ENCODE measurements at regions not wholly inside any gene's neighbourhood (a gene's known extent, or its start where the extent isn't known, plus 50 kb on each side); places are given as distances from the start of the nearest gene placed in this dataset.

DNA sequence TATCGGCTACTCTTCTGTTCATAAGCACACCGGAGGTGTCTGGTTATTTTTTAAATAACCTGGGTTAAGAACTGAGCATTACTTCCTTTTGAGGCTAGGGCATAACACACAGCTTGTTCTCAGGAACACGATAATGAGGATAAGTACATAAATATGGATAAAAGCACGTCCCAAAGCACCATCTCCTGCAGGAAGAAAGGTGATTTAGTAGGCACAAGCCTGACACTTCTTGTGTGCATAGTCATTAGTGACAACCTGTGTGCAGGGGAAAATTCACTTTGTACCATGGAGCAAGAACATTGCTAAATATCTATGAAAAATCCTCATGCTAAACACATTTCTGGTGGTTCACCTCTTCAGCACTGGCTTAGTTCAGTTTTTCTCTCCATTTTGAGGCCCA, 166.5 kb downstream of the SNAPC1 start:
- Histone ChIP-seq H3K27ac (ENCODE audit: low read depth in 1 of 2, low read length in 2 of 2) (no peak overlapping the region), H3K4me1 (ENCODE audit: control insufficient read depth in 1 of 2, insufficient read depth in 2 of 2, low read length in 2 of 2) (peaks cover 0 to 7% of the 10 kb centered on the region in 2 donors), H3K36me3 (ENCODE audit: control insufficient read depth in 1 of 2, insufficient read depth in 2 of 2, low read length in 1 of 2) (no peaks in the 10 kb centered on the region), H3K27me3 (ENCODE audit: control insufficient read depth in 1 of 2, insufficient read depth in 2 of 2, low read length in 1 of 2) (peaks cover 0 to 2% of the 10 kb centered on the region in 2 donors), H3K4me3 (ENCODE audit: low read length in 2 of 2) (no peak overlapping the region), H3K9me3 (ENCODE audit: control insufficient read depth, low read length) (no peaks in the 10 kb centered on the region)
- ATAC-seq (ENCODE audit: low FRiP score) (no peak), DNase-seq (no peak)
- WGBS, 2 donors: 84 to 90% methylated on average over 4 of the region's 4 CpGs
- intact Hi-C loops (cut with DNase I): no loop called here

DNA sequence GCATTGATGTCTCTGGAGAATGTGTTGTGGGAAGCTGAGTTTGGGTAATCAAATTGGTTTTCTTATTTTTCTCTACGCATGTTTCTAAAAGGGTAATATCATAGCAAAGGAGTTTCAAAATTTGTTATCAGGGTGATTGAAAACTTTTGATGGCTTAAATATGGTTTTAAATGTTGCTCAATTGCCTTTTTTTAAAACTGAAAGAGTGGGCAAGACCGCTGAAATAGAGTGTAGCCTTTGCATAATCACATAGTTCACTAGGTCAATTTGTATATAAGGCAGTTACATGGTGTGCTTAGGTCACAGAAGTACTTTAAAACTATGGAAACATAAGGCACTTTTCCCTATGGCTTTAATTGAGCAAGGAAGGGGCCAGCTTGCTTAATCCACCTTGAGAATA, 167.4 kb downstream of the SNAPC1 start:
- no peak overlapping the region for H3K4me3 ChIP-seq (ENCODE audit: low read length in 2 of 2)
- DNase-seq: no peak
- H3K36me3 ChIP-seq (ENCODE audit: control insufficient read depth in 1 of 2, insufficient read depth in 2 of 2, low read length in 1 of 2): no peaks in the 10 kb centered on the region
- peaks cover 0 to 2% of the 10 kb centered on the region in 2 donors for H3K27me3 ChIP-seq (ENCODE audit: control insufficient read depth in 1 of 2, insufficient read depth in 2 of 2, low read length in 1 of 2)
- H3K27ac ChIP-seq (ENCODE audit: low read depth in 1 of 2, low read length in 2 of 2): no peak overlapping the region
- H3K9me3 ChIP-seq (ENCODE audit: control insufficient read depth, low read length): no peaks in the 10 kb centered on the region
- intact Hi-C loops (cut with DNase I): no loop called here
- WGBS, 2 donors: 44 to 46% methylated on average over 2 of the region's 2 CpGs
- ATAC-seq (ENCODE audit: low FRiP score): no peak
- peaks cover 0 to 7% of the 10 kb centered on the region in 2 donors for H3K4me1 ChIP-seq (ENCODE audit: control insufficient read depth in 1 of 2, insufficient read depth in 2 of 2, low read length in 2 of 2)

DNA sequence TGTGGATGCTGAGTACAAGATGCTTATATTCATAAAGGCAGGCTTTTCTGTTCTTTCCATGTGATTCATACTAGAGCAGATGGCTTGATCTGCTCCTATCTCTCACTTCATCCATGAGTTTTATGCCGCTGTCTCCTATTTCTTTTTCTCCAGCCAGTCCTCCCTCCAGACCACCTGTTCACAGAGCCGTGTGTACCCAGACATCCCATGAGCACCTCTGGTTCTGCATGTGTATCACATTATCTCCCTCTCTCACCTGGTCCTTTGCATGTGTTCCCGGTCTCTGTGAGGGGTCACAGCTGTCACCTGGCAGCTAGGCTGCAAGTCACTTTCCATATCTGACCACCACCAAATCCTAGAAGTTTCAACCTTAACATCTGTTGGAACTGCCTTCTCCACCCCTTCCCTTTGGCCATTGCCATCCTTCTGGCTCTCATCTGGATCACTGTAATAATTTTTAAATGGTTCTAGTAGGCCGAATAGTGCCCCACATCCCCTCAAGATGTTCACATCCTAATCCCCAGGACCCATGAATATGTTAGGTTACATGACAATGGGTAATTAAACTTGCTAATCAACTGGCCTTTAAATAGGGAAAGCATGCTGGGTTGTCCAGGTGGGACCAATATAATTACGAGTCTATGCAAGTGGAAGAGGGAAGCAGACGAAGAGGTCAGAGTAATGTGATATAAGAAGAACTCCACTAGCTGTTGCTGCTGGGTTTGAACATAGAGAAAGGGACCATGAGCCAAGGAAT, 168.1 kb downstream of the SNAPC1 start:
- no peak for DNase-seq
- Histone ChIP-seq H3K27ac (ENCODE audit: low read depth in 1 of 2, low read length in 2 of 2) (no peak overlapping the region), H3K36me3 (ENCODE audit: control insufficient read depth in 1 of 2, insufficient read depth in 2 of 2, low read length in 1 of 2) (no peaks in the 10 kb centered on the region), H3K4me1 (ENCODE audit: control insufficient read depth in 1 of 2, insufficient read depth in 2 of 2, low read length in 2 of 2) (peaks cover 0 to 4% of the 10 kb centered on the region in 2 donors), H3K27me3 (ENCODE audit: control insufficient read depth in 1 of 2, insufficient read depth in 2 of 2, low read length in 1 of 2) (peaks cover 0 to 2% of the 10 kb centered on the region in 2 donors), H3K9me3 (ENCODE audit: control insufficient read depth, low read length) (no peaks in the 10 kb centered on the region), H3K4me3 (ENCODE audit: low read length in 2 of 2) (no peak overlapping the region)
- intact Hi-C loops (cut with DNase I): no loop called here
- 89 to 93% methylated on average over 6 of the region's 6 CpGs for WGBS, 2 donors
- ATAC-seq (ENCODE audit: low FRiP score): no peak

DNA sequence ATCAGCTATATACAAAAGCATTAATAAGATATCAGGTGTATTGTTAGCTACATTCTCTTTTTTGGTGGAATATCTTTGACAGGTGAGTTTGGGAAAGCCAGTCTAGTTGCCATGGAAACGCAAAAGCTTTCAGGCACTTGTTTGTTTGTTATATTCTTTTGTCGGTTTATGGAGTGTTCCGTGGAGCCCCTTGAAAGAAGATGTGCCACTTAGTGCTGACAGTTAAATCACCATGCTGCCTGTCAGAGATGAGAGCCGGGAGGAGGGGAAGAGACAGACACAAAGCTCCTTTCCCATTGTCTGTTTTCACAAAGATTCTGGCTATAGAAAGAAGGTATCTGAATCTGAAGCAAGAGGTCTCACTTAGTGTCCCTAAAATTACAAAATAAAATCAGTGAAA, 170.8 kb downstream of the SNAPC1 start:
- H3K4me1 ChIP-seq (ENCODE audit: control insufficient read depth in 1 of 2, insufficient read depth in 2 of 2, low read length in 2 of 2): no peaks in the 10 kb centered on the region
- H3K9me3 ChIP-seq (ENCODE audit: control insufficient read depth, low read length): no peaks in the 10 kb centered on the region
- no peak overlapping the region for H3K4me3 ChIP-seq (ENCODE audit: low read length in 2 of 2)
- no peaks in the 10 kb centered on the region for H3K36me3 ChIP-seq (ENCODE audit: control insufficient read depth in 1 of 2, insufficient read depth in 2 of 2, low read length in 1 of 2)
- intact Hi-C loops (cut with DNase I): no loop called here
- H3K27ac ChIP-seq (ENCODE audit: low read depth in 1 of 2, low read length in 2 of 2): no peak overlapping the region
- WGBS, 2 donors: 82 to 84% methylated on average over 4 of the region's 4 CpGs
- ATAC-seq (ENCODE audit: low FRiP score) (no peak), DNase-seq (no peak)
- peaks cover 0 to 2% of the 10 kb centered on the region in 2 donors for H3K27me3 ChIP-seq (ENCODE audit: control insufficient read depth in 1 of 2, insufficient read depth in 2 of 2, low read length in 1 of 2)

DNA sequence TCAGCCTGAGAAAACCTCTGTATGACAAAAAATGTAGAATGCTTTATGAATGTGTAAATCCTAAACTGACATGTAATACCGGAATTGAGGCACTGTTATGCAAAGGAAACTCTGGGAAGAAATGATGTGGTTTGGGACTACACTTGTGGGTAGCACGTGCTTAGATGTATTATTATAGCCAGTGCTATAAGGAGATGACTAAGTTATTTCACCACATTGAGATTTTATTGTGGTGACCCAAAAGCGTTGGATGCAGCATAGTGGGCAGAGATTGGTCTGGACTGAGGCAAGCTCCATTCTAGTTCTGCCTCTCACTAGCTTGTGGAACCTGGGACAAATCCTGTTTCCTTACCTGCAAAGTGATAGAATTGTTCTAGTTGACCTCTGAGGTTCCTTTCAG, 172.2 kb downstream of the SNAPC1 start:
- WGBS, 2 donors: 67 to 75% methylated on average over 3 of the region's 3 CpGs
- Histone ChIP-seq H3K4me1 (ENCODE audit: control insufficient read depth in 1 of 2, insufficient read depth in 2 of 2, low read length in 2 of 2) (no peaks in the 10 kb centered on the region), H3K4me3 (ENCODE audit: low read length in 2 of 2) (no peak overlapping the region), H3K27me3 (ENCODE audit: control insufficient read depth in 1 of 2, insufficient read depth in 2 of 2, low read length in 1 of 2) (peaks cover 0 to 2% of the 10 kb centered on the region in 2 donors), H3K27ac (ENCODE audit: low read depth in 1 of 2, low read length in 2 of 2) (no peak overlapping the region), H3K9me3 (ENCODE audit: control insufficient read depth, low read length) (no peaks in the 10 kb centered on the region), H3K36me3 (ENCODE audit: control insufficient read depth in 1 of 2, insufficient read depth in 2 of 2, low read length in 1 of 2) (no peaks in the 10 kb centered on the region)
- ATAC-seq (ENCODE audit: low FRiP score): no peak
- intact Hi-C loops (cut with DNase I): no loop called here
- no peak for DNase-seq

DNA sequence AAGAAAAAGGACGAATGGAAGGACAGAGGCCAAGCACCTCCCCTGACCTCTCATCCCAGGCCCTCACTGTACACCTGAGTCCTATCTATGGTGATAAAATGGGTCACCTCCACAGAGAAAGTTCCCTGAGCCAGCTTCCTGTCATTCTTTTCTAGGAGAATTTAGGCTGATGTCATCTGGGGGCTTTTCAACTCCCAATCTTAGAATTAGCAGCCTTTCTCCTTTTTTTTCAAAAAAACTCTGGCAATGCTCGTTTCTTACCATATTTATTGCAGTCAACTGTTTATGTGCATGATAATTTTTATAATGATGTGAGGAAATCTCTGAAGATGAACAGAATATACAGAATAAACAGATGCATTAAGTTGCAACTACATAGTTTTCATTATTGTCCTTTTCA, 177.6 kb downstream of the SNAPC1 start:
- no peak overlapping the region for H3K27ac ChIP-seq (ENCODE audit: low read depth in 1 of 2, low read length in 2 of 2)
- no peaks in the 10 kb centered on the region for H3K4me1 ChIP-seq (ENCODE audit: control insufficient read depth in 1 of 2, insufficient read depth in 2 of 2, low read length in 2 of 2)
- DNase-seq (no peak), ATAC-seq (ENCODE audit: low FRiP score) (no peak)
- no peaks in the 10 kb centered on the region for H3K9me3 ChIP-seq (ENCODE audit: control insufficient read depth, low read length)
- intact Hi-C loops (cut with DNase I): no loop called here
- H3K36me3 ChIP-seq (ENCODE audit: control insufficient read depth in 1 of 2, insufficient read depth in 2 of 2, low read length in 1 of 2): no peaks in the 10 kb centered on the region
- 54 to 57% methylated on average over 2 of the region's 2 CpGs for WGBS, 2 donors
- H3K27me3 ChIP-seq (ENCODE audit: control insufficient read depth in 1 of 2, insufficient read depth in 2 of 2, low read length in 1 of 2): no peaks in the 10 kb centered on the region
- no peak overlapping the region for H3K4me3 ChIP-seq (ENCODE audit: low read length in 2 of 2)

DNA sequence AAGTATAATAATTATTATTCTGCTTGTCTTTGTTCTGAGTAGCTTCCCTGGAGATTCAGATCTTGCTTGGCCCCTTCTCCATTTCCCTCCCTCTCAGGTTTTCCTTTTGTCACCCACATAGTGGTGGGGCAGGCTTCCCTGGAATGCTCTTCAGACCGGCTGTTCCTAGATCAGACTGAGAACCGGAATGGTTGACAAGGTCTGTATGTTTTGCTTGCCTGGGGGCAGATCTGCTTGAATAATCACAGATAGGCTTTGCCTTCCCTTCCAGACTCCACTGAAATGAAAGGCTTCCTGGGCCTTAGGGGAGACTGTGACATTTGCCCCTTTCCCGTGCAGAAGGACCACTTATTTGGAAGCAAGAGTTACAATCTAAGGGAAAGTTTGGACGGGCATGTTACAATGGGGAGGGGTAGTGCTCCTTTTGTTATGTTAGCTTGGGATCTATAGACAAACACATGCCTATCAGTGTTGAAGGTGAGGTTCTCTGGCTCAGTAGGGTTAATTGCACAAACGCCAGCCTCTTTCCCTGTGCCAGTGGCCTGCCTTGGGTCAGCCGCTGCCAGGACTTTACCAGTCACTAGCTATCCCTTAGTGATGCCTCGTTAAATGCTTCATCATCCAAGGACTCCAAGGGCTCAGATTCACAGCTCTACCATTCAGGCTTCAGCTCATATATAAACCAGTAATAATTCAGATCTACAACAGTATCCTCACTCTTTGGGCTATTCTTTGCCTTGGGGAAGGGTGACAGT, 178.6 kb downstream of the SNAPC1 start:
- no peaks in the 10 kb centered on the region for H3K27me3 ChIP-seq (ENCODE audit: control insufficient read depth in 1 of 2, insufficient read depth in 2 of 2, low read length in 1 of 2)
- no peaks in the 10 kb centered on the region for H3K36me3 ChIP-seq (ENCODE audit: control insufficient read depth in 1 of 2, insufficient read depth in 2 of 2, low read length in 1 of 2)
- no peaks in the 10 kb centered on the region for H3K4me1 ChIP-seq (ENCODE audit: control insufficient read depth in 1 of 2, insufficient read depth in 2 of 2, low read length in 2 of 2)
- H3K4me3 ChIP-seq (ENCODE audit: low read length in 2 of 2): no peak overlapping the region
- no peak for DNase-seq
- intact Hi-C loops (cut with DNase I): no loop called here
- whole genome bisulfite sequencing, 2 donors: 43 to 54% methylated on average over 7 of the region's 7 CpGs
- H3K9me3 ChIP-seq (ENCODE audit: control insufficient read depth, low read length): no peaks in the 10 kb centered on the region
- ATAC-seq (ENCODE audit: low FRiP score): no peak
- no peak overlapping the region for H3K27ac ChIP-seq (ENCODE audit: low read depth in 1 of 2, low read length in 2 of 2)

DNA sequence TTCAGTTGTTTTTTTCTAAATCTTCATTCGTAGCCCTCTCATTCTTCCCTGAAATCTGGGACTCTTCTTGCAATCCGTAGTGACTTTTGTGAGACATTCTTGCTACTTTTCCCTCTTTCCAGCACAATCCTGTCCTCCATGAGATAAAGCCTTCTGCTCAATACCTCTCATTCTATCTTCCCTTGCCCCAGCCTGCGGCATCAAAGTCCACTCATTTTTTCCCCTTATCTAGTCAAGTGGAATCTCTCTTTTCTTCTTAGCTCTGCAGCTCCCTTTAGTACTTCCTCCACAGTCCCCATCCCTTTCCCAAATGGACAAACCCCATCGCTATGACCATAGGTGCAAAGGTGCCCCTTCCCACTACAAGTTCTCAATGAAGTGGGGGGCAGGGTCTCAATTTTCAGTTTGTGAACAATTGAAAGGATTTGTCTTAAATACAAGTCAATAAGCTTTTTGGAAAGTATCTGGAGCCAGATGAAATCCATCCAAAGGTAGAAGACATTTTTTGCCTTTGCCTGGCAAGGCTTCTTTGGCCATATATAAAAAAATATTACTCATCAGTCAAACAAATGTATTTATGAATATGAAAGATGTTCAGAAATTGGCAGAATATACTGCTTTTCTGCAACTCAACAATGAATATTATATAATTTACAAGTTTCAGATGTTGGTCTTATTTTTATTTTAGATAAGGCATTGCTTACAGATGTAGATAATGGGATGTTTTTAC, 179.4 kb downstream of the SNAPC1 start:
- Histone ChIP-seq H3K4me3 (ENCODE audit: low read length in 2 of 2) (no peak overlapping the region), H3K27me3 (ENCODE audit: control insufficient read depth in 1 of 2, insufficient read depth in 2 of 2, low read length in 1 of 2) (no peaks in the 10 kb centered on the region), H3K4me1 (ENCODE audit: control insufficient read depth in 1 of 2, insufficient read depth in 2 of 2, low read length in 2 of 2) (no peaks in the 10 kb centered on the region), H3K36me3 (ENCODE audit: control insufficient read depth in 1 of 2, insufficient read depth in 2 of 2, low read length in 1 of 2) (no peaks in the 10 kb centered on the region), H3K9me3 (ENCODE audit: control insufficient read depth, low read length) (no peaks in the 10 kb centered on the region), H3K27ac (ENCODE audit: low read depth in 1 of 2, low read length in 2 of 2) (no peak overlapping the region)
- ATAC-seq (ENCODE audit: low FRiP score): no peak
- 92 to 95% methylated on average over 4 of the region's 4 CpGs for WGBS, 2 donors
- intact Hi-C loops (cut with DNase I): no loop called here
- DNase-seq: no peak

All from aorta (tissue), 5 donors.